Uterus (tissue), 3 donors: ENCODE measurements at regions not wholly inside any gene's neighbourhood (a gene's known extent, or its start where the extent isn't known, plus 50 kb on each side); places are given as distances from the start of the nearest gene placed in this dataset.

Experiments
- DNase-seq, 2 donors: peaks; one replicate each; pipeline ENCODE4 v3.0.0-alpha.2; 2019 to 2020
- H3K27ac ChIP-seq, 2 donors: fragments of 200-600 bp; sonication (generic); 1 replicate in 1 of 2; 2 replicates in 1 of 2; pipeline ENCODE4 v1.5.1; 2016 to 2018
- H3K27me3 ChIP-seq, 2 donors: fragments of 200-600 bp; sonication (generic); one replicate each; pipeline ENCODE4 v1.5.1; 2018 to 2019; ENCODE audit warnings: control low read depth in 1 of 2
- H3K36me3 ChIP-seq, 2 donors: fragments of 200-600 bp; sonication (generic); one replicate each; pipeline ENCODE4 v1.5.1; 2019; ENCODE audit warnings: control low read depth in 1 of 2
- H3K4me1 ChIP-seq, 2 donors: fragments of 200-600 bp; sonication (generic); one replicate each; pipeline ENCODE4 v1.5.1; 2018 to 2019; ENCODE audit warnings: control low read depth in 1 of 2
- H3K4me3 ChIP-seq, 2 donors: fragments of 200-600 bp; sonication (generic); 1 replicate in 1 of 2; 2 replicates in 1 of 2; pipeline ENCODE4 v1.5.1; 2018 to 2019; ENCODE audit warnings: mild to moderate bottlenecking in 1 of 2
- H3K9me3 ChIP-seq, 2 donors: fragments of 200-600 bp; sonication (generic); one replicate each; pipeline ENCODE4 v1.5.1; 2019; ENCODE audit warnings: control low read depth in 1 of 2
- POLR2A ChIP-seq, 2 donors: fragments of 450-650 bp; IDR thresholded peaks; one replicate each; pipeline ENCODE4 v1.6.1; 2016; ENCODE audit warnings: antibody characterized with exemption in 2 of 2, mild to moderate bottlenecking in 1 of 2, moderate library complexity in 1 of 2
- intact Hi-C: fragments of 100-400 bp; cut with DNase I; formaldehyde crosslinking; loops from one replicate; pipeline ENCODE4 v1.15.1; 2023; ENCODE audit warnings: low total_unique reads
- TF ChIP-seq, protein P1 (sequence below), 4 experiments: fragments of 200-600 bp in 2 of 4; fragments of 450-650 bp in 2 of 4; sonication (generic) in 2 of 4; IDR thresholded peaks; one replicate each; pipeline ENCODE4 v1.5.1; 2016 to 2019; ENCODE audit warnings: antibody characterized with exemption in 4 of 4, mild to moderate bottlenecking in 2 of 4, moderate library complexity in 1 of 4
- donor health status: DM: yes; HTN: yes; CAD: no.

DNA sequence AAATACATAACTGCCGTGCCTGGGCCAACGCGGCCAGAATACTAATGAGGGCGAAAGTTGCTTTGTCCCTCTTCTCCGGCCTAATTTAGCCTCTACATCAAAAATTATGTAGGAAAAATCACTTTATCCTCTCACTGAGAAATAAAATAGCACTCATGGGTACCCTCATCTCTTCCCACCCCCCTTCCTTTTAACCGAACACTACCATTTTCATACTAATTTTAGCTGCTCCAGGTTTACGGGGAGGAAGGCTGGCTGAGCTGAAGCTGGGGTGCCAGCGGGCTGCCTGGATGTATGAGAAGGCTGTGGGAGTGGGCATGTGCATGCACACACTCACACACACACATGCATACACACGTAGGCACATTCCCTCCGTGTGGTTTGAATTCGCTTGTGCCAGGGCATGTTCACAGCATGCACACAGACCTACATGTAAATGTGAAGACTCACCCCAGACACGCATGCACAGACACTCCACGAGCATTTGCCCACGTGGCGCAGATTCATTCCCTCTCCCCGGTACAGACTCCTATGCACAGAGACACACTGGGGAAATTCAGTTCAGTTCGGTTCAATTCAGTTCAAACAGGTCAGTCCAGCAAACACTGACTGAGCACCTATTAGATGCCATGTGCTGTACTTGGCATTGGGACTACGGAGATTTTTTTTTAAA lies 145.1 kb downstream of the MRM1 start:
- DNase-seq = no peak
- TF ChIP-seq, protein P1, sequence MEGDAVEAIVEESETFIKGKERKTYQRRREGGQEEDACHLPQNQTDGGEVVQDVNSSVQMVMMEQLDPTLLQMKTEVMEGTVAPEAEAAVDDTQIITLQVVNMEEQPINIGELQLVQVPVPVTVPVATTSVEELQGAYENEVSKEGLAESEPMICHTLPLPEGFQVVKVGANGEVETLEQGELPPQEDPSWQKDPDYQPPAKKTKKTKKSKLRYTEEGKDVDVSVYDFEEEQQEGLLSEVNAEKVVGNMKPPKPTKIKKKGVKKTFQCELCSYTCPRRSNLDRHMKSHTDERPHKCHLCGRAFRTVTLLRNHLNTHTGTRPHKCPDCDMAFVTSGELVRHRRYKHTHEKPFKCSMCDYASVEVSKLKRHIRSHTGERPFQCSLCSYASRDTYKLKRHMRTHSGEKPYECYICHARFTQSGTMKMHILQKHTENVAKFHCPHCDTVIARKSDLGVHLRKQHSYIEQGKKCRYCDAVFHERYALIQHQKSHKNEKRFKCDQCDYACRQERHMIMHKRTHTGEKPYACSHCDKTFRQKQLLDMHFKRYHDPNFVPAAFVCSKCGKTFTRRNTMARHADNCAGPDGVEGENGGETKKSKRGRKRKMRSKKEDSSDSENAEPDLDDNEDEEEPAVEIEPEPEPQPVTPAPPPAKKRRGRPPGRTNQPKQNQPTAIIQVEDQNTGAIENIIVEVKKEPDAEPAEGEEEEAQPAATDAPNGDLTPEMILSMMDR (IDR thresholded peaks at IDR 0.05) = no peak
- TF ChIP-seq POLR2A (IDR thresholded peaks at IDR 0.05) = no peak
- Histone ChIP-seq H3K27me3 (no peaks in the 10 kb centered on the region), H3K4me1 (no peaks in the 10 kb centered on the region), H3K9me3 (no peaks in the 10 kb centered on the region), H3K4me3 (no peak overlapping the region), H3K27ac (no peak overlapping the region), H3K36me3 (no peaks in the 10 kb centered on the region)
- intact Hi-C loops = no loop called here

GRCh38 chr17:36747861-36748260 lies 146.5 kb downstream of the MRM1 start:
- intact Hi-C loops = no loop called here
- DNase-seq = no peak
- H3K27me3 ChIP-seq = no peaks in the 10 kb centered on the region
- TF ChIP-seq, protein P1 (IDR thresholded peaks at IDR 0.05) = no peak
- no peak for TF ChIP-seq POLR2A (IDR thresholded peaks at IDR 0.05)
- H3K27ac ChIP-seq = no peak overlapping the region
- H3K4me1 ChIP-seq = no peaks in the 10 kb centered on the region
- H3K4me3 ChIP-seq = no peak overlapping the region
- H3K36me3 ChIP-seq = no peaks in the 10 kb centered on the region
- no peaks in the 10 kb centered on the region for H3K9me3 ChIP-seq

- no peaks in the 10 kb centered on the region for H3K9me3 ChIP-seq
- no peaks in the 10 kb centered on the region for H3K4me1 ChIP-seq
- TF ChIP-seq, protein P1 (IDR thresholded peaks at IDR 0.05) = no peak
- no peak for TF ChIP-seq POLR2A (IDR thresholded peaks at IDR 0.05)
- H3K4me3 ChIP-seq = no peak overlapping the region
- intact Hi-C loops = no loop called here
- no peaks in the 10 kb centered on the region for H3K27me3 ChIP-seq
- no peak for DNase-seq
- no peaks in the 10 kb centered on the region for H3K36me3 ChIP-seq
- no peak overlapping the region for H3K27ac ChIP-seq
Observed at GRCh38 chr17:36748272-36748671, 146.9 kb downstream of the MRM1 start.

- intact Hi-C loops = no loop called here
- TF ChIP-seq, protein P1 (IDR thresholded peaks at IDR 0.05) = no peak
- no peak for TF ChIP-seq POLR2A (IDR thresholded peaks at IDR 0.05)
- no peaks in the 10 kb centered on the region for H3K27me3 ChIP-seq
Observed at GRCh38 chr17:36749493-36749892, 148.1 kb downstream of the MRM1 start.

DNA sequence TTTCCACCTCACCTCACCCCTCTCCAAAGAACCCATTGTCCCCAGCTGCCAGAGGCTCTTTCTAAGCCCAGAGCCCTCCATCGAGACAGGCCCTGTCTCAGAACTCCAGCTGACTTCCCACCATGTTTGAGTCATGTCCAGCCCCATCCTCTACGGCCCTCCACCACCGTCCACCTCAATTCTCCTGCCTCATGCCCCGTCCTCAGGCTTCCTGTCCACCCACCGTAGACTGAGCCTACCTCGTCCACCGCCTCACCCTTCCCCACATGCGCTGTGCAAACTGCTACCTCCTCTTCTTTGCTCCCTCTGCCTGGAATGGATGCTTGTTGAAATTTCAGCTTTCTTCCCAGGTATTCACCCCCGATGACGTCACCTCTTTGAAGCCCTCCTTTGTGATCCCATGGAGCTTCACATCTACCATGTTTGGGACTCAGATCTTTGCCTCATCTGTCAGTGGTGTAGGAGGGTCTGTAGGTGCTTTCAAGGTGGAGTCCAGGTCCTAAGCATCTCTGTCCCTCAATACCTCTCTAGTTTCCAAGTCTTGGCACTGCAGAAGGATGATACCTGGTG lies 149.0 kb downstream of the MRM1 start:
- TF ChIP-seq, protein P1 (IDR thresholded peaks at IDR 0.05) = no peak
- TF ChIP-seq POLR2A (IDR thresholded peaks at IDR 0.05) = no peak
- H3K36me3 ChIP-seq = no peaks in the 10 kb centered on the region
- no peak overlapping the region for H3K27ac ChIP-seq
- no peaks in the 10 kb centered on the region for H3K4me1 ChIP-seq
- H3K4me3 ChIP-seq = no peak overlapping the region
- DNase-seq = no peak
- intact Hi-C loops = no loop called here
- H3K27me3 ChIP-seq = no peaks in the 10 kb centered on the region
- no peaks in the 10 kb centered on the region for H3K9me3 ChIP-seq

More at GRCh38 chr17:36749493-36749892, 148.1 kb downstream of the MRM1 start:
- no peaks in the 10 kb centered on the region for H3K36me3 ChIP-seq
- H3K4me1 ChIP-seq = no peaks in the 10 kb centered on the region
- DNase-seq = no peak
- no peak overlapping the region for H3K27ac ChIP-seq
- no peak overlapping the region for H3K4me3 ChIP-seq
- H3K9me3 ChIP-seq = no peaks in the 10 kb centered on the region
